ENCODE measurements at regions not wholly inside any gene's neighbourhood (a gene's known extent, or its start where the extent isn't known, plus 50 kb on each side); places are given as distances from the start of the nearest gene placed in this dataset.
A peak's percentile ranks its signal among the peaks of the same experiment; 100 is the strongest.
"Not testable (repeated sequence)": the region's sequence is repeated elsewhere in the genome, so short reads cannot be mapped to it uniquely, and the experiment has no call there.

DNA sequence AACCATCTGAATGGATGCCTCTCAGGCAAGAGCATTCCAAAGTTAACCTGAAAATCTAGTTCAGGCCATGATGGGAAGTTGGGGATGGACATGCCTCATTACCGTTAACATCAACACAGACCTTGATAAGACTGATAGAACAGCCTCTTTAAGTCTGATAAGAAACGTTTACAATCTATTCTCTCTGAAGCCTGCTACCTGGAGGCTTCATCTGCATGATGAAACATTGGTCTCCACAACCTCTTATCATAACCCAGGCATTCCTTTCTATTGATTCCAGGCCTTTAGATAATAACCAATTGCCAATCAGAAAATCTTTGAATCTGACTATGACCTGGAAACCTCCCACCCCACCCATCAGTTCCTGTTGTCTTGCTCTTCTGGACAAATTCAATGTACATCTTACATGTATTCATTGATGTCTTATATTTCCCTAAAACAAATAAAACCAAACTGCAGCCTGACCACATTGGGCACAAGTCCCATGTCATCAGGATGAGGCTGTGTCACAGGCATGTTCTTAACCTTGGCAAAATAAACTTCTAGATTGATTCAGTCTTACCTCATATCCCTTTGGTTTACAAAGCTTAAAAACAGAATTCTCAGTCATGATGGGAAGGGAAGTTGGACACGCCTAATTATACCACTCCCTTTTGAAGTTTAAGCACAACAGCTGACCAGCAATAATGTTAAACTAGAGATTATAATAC, 843.8 kb upstream of the SPRY2 start:
- no CpG with 5 or more reads among the region's 3 CpGs for WGBS (ENCODE audit: insufficient coverage, low lambda C conversion rate)
- DNase-seq: no peak
- Histone ChIP-seq H3K4me1 (ENCODE audit: control insufficient read depth, insufficient read depth, low read length) (no peaks in the 10 kb centered on the region), H3K36me3 (ENCODE audit: control insufficient read depth, insufficient read depth, low read length) (no peaks in the 10 kb centered on the region), H3K27ac (ENCODE audit: low read length) (no peak overlapping the region), H3K9me3 (ENCODE audit: control insufficient read depth, low read depth, low read length) (no peaks in the 10 kb centered on the region), H3K4me3 (ENCODE audit: low read length) (no peak overlapping the region), H3K27me3 (ENCODE audit: control insufficient read depth, insufficient read depth, low read length) (no peaks in the 10 kb centered on the region)

- 100% methylated on average over 2 of the region's 3 CpGs for WGBS (ENCODE audit: insufficient coverage, low lambda C conversion rate)
- Histone ChIP-seq H3K27ac (ENCODE audit: low read length) (no peak overlapping the region), H3K9me3 (ENCODE audit: control insufficient read depth, low read depth, low read length) (no peaks in the 10 kb centered on the region), H3K36me3 (ENCODE audit: control insufficient read depth, insufficient read depth, low read length) (no peaks in the 10 kb centered on the region), H3K4me3 (ENCODE audit: low read length) (no peak overlapping the region), H3K27me3 (ENCODE audit: control insufficient read depth, insufficient read depth, low read length) (no peaks in the 10 kb centered on the region), H3K4me1 (ENCODE audit: control insufficient read depth, insufficient read depth, low read length) (no peaks in the 10 kb centered on the region)
- no peak for DNase-seq
These were observed 831.7 kb upstream of the SPRY2 start for GRCh38 chr13:81172603-81173002.

DNA sequence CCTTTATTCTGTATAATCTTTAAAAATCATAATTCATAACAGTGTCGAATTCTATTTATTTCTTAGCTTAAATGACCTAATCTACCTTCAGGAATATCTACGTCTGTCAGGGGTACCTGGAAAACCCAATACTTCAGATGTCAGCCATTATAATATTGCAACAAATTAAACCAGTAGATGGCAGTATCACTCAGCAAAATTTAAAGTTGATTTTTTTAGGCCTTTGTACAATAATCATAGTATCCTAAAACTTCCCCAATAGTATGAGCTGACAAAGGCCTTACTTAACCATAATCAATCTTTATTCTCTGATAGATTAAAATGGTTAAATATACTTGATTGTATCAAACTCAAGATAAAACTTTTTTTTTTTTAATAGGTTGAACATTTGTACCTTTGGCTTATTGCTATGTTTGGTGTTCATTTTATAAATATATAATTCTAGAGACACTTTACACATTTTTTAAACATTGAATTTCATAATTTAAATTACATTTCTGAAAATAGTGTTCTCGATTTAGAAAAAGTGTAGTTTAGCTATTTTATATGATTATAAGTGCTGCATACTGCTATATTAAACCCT, 830.2 kb upstream of the SPRY2 start:
- Histone ChIP-seq H3K9me3 (ENCODE audit: control insufficient read depth, low read depth, low read length) (no peaks in the 10 kb centered on the region), H3K4me1 (ENCODE audit: control insufficient read depth, insufficient read depth, low read length) (no peaks in the 10 kb centered on the region), H3K27ac (ENCODE audit: low read length) (no peak overlapping the region), H3K27me3 (ENCODE audit: control insufficient read depth, insufficient read depth, low read length) (no peaks in the 10 kb centered on the region), H3K36me3 (ENCODE audit: control insufficient read depth, insufficient read depth, low read length) (no peaks in the 10 kb centered on the region), H3K4me3 (ENCODE audit: low read length) (no peak overlapping the region)
- DNase-seq: peak in 1 of 2 donors; percentile 11
- 36% methylated on average over 2 of the region's 3 CpGs for WGBS (ENCODE audit: insufficient coverage, low lambda C conversion rate)

- peak in 1 of 2 donors; percentile 37 for DNase-seq
- not testable (repeated sequence) for H3K4me1 ChIP-seq (ENCODE audit: control insufficient read depth, insufficient read depth, low read length); H3K27ac ChIP-seq (ENCODE audit: low read length); H3K4me3 ChIP-seq (ENCODE audit: low read length); H3K36me3 ChIP-seq (ENCODE audit: control insufficient read depth, insufficient read depth, low read length); H3K27me3 ChIP-seq (ENCODE audit: control insufficient read depth, insufficient read depth, low read length); H3K9me3 ChIP-seq (ENCODE audit: control insufficient read depth, low read depth, low read length)
- no CpG with 5 or more reads among the region's 1 CpG for WGBS (ENCODE audit: insufficient coverage, low lambda C conversion rate)
These were observed 822.9 kb upstream of the SPRY2 start for GRCh38 chr13:81163823-81164222.

DNA sequence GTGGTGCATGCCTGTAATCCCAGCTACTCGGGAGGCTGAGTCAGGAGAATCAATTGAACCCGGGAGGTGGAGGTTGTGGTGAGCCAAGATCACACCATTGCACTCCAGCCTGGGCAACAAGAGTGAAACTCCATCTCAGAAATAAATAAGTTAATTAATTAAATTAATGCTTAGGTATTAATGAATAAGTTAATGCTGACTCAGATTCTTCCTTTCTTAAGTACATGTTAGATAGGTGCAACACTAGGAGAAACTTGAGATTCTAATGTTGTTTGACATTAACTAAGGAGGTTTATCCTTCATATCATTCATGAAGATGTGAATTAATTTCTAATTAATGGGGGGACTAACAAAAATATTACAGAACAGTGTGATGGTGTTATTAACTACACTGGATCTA, 812.6 kb upstream of the SPRY2 start:
- no CpG with 5 or more reads among the region's 2 CpGs for WGBS (ENCODE audit: insufficient coverage, low lambda C conversion rate)
- DNase-seq: no peak
- Histone ChIP-seq H3K9me3 (ENCODE audit: control insufficient read depth, low read depth, low read length) (no peaks in the 10 kb centered on the region), H3K27me3 (ENCODE audit: control insufficient read depth, insufficient read depth, low read length) (no peaks in the 10 kb centered on the region), H3K4me3 (ENCODE audit: low read length) (no peak overlapping the region), H3K4me1 (ENCODE audit: control insufficient read depth, insufficient read depth, low read length) (no peaks in the 10 kb centered on the region), H3K27ac (ENCODE audit: low read length) (no peak overlapping the region), H3K36me3 (ENCODE audit: control insufficient read depth, insufficient read depth, low read length) (no peaks in the 10 kb centered on the region)

GRCh38 chr13:81148822-81149221, 807.9 kb upstream of the SPRY2 start:
- Histone ChIP-seq H3K36me3 (ENCODE audit: control insufficient read depth, insufficient read depth, low read length) (no peaks in the 10 kb centered on the region), H3K4me3 (ENCODE audit: low read length) (no peak overlapping the region), H3K9me3 (ENCODE audit: control insufficient read depth, low read depth, low read length) (peaks cover 2% of the 10 kb centered on the region), H3K27ac (ENCODE audit: low read length) (no peak overlapping the region), H3K4me1 (ENCODE audit: control insufficient read depth, insufficient read depth, low read length) (no peaks in the 10 kb centered on the region), H3K27me3 (ENCODE audit: control insufficient read depth, insufficient read depth, low read length) (no peaks in the 10 kb centered on the region)
- DNase-seq: no peak
- WGBS (ENCODE audit: insufficient coverage, low lambda C conversion rate): 83% methylated on average over 1 of the region's 2 CpGs

GRCh38 chr13:81146576-81146975, 805.6 kb upstream of the SPRY2 start:
- H3K4me1 ChIP-seq (ENCODE audit: control insufficient read depth, insufficient read depth, low read length); H3K27ac ChIP-seq (ENCODE audit: low read length); DNase-seq; H3K27me3 ChIP-seq (ENCODE audit: control insufficient read depth, insufficient read depth, low read length); H3K9me3 ChIP-seq (ENCODE audit: control insufficient read depth, low read depth, low read length); H3K36me3 ChIP-seq (ENCODE audit: control insufficient read depth, insufficient read depth, low read length); H3K4me3 ChIP-seq (ENCODE audit: low read length): not testable (repeated sequence)
- 100% methylated on average over 1 of the region's 12 CpGs for WGBS (ENCODE audit: insufficient coverage, low lambda C conversion rate)

DNA sequence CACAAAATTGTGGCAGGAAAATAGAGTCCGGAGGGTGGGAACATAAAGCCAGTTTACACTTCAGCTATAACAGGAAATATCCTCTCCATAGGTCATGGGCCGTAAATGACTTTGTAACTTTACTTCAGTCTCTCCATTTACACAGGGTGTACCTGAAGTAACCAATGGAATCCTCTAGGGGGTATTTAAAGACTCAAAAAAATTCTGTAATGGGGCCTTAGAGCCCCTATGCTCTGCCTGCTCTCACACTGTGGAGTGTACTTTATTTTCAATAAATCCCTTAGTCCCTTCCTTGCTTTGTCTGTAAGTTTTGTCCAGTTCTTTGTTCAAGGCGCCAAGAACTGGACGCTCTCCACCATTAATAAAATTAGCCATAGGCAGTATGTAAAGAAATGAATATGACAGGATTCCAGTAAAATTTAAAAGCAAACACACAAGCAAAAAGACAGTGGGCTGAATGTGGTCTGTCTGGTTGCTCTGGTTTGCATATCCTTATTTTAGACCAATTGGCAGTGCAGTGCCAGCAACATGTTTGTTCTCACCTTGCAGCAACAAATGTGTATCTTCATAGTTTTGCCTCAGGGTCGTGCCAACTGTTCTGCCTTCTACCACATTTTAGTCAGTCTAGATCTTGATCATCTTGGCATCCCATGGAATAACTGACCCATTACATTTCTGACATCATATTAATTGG, 801.5 kb upstream of the SPRY2 start:
- WGBS (ENCODE audit: insufficient coverage, low lambda C conversion rate): 100% methylated on average over 1 of the region's 5 CpGs
- H3K4me3 ChIP-seq (ENCODE audit: low read length): no peak overlapping the region
- peaks cover 2% of the 10 kb centered on the region for H3K9me3 ChIP-seq (ENCODE audit: control insufficient read depth, low read depth, low read length)
- no peak overlapping the region for H3K27ac ChIP-seq (ENCODE audit: low read length)
- DNase-seq: no peak
- no peaks in the 10 kb centered on the region for H3K36me3 ChIP-seq (ENCODE audit: control insufficient read depth, insufficient read depth, low read length)
- no peaks in the 10 kb centered on the region for H3K27me3 ChIP-seq (ENCODE audit: control insufficient read depth, insufficient read depth, low read length)
- H3K4me1 ChIP-seq (ENCODE audit: control insufficient read depth, insufficient read depth, low read length): peaks cover 7% of the 10 kb centered on the region

DNA sequence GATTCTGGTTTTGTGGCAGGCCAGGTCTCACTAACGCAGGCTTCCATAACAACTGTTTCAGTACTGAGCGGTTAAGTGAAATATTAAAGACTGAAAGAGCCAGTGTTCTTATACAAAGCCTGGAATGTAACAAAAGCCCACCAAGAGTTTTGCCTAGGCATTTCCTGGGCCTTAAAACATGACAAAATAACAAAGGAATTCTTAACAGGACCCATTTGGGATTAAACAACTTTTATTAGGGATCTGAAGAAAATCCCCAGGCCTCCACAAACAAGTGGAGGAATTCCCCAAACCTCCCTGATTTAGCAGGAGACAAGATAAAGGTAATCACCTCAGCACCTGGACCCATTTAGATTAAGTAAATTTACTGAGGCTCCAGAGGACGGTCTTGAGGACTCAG, 799.7 kb upstream of the SPRY2 start:
- Histone ChIP-seq H3K36me3 (ENCODE audit: control insufficient read depth, insufficient read depth, low read length) (no peaks in the 10 kb centered on the region), H3K27me3 (ENCODE audit: control insufficient read depth, insufficient read depth, low read length) (no peaks in the 10 kb centered on the region), H3K4me3 (ENCODE audit: low read length) (no peak overlapping the region), H3K9me3 (ENCODE audit: control insufficient read depth, low read depth, low read length) (no peaks in the 10 kb centered on the region), H3K27ac (ENCODE audit: low read length) (no peak overlapping the region), H3K4me1 (ENCODE audit: control insufficient read depth, insufficient read depth, low read length) (peaks cover 7% of the 10 kb centered on the region)
- no CpG with 5 or more reads among the region's 3 CpGs for WGBS (ENCODE audit: insufficient coverage, low lambda C conversion rate)
- no peak for DNase-seq

GRCh38 chr13:81139987-81140386, 799.1 kb upstream of the SPRY2 start:
- H3K9me3 ChIP-seq (ENCODE audit: control insufficient read depth, low read depth, low read length): no peaks in the 10 kb centered on the region
- peaks cover 7% of the 10 kb centered on the region for H3K4me1 ChIP-seq (ENCODE audit: control insufficient read depth, insufficient read depth, low read length)
- no peak overlapping the region for H3K4me3 ChIP-seq (ENCODE audit: low read length)
- H3K36me3 ChIP-seq (ENCODE audit: control insufficient read depth, insufficient read depth, low read length): no peaks in the 10 kb centered on the region
- no peak overlapping the region for H3K27ac ChIP-seq (ENCODE audit: low read length)
- DNase-seq: no peak
- H3K27me3 ChIP-seq (ENCODE audit: control insufficient read depth, insufficient read depth, low read length): no peaks in the 10 kb centered on the region
- 90% methylated on average over 2 of the region's 4 CpGs for WGBS (ENCODE audit: insufficient coverage, low lambda C conversion rate)
